HS-5 (cell line): ENCODE measurements at regions not wholly inside any gene's neighbourhood (a gene's known extent, or its start where the extent isn't known, plus 50 kb on each side); places are given as distances from the start of the nearest gene placed in this dataset.
"Not testable (repeated sequence)": the region's sequence is repeated elsewhere in the genome, so short reads cannot be mapped to it uniquely, and the experiment has no call there.

Source experiments
- DNase-seq: peaks from one replicate; pipeline ENCODE4 v3.0.0-alpha.2; 2012; ENCODE audit warnings: low read depth

GRCh38 chr11:44452827-44453572 is 112.5 kb upstream of the CD82 start:
- DNase-seq = no peak

GRCh38 chr11:44453871-44454270 is 111.6 kb upstream of the CD82 start:
- no peak for DNase-seq

- DNase-seq = no peak
Observed at GRCh38 chr11:44454666-44455065, 110.8 kb upstream of the CD82 start.

- no peak for DNase-seq
Observed at GRCh38 chr11:44456544-44457300, 108.7 kb upstream of the CD82 start.

GRCh38 chr11:44457862-44458261 is 107.6 kb upstream of the CD82 start:
- DNase-seq = no peak

- DNase-seq = no peak
Observed at GRCh38 chr11:44463751-44464150, 101.7 kb upstream of the CD82 start.

GRCh38 chr11:44464741-44465140 is 100.7 kb upstream of the CD82 start:
- no peak for DNase-seq

- no peak for DNase-seq
Observed at GRCh38 chr11:44466531-44467205, 98.8 kb upstream of the CD82 start.

GRCh38 chr11:44467413-44467812 is 98.0 kb upstream of the CD82 start:
- no peak for DNase-seq

- DNase-seq = no peak
Observed at GRCh38 chr11:44467931-44468330, 97.5 kb upstream of the CD82 start.

GRCh38 chr11:44468345-44468988 is 97.0 kb upstream of the CD82 start:
- DNase-seq = no peak

- DNase-seq = no peak
Observed at GRCh38 chr11:44469412-44469811, 96.1 kb upstream of the CD82 start.

- DNase-seq = no peak
Observed at GRCh38 chr11:44470854-44471253, 94.6 kb upstream of the CD82 start.

- no peak for DNase-seq
Observed at GRCh38 chr11:44471603-44472002, 93.9 kb upstream of the CD82 start.

- DNase-seq = no peak
Observed at GRCh38 chr11:44472916-44473315, 92.5 kb upstream of the CD82 start.

- no peak for DNase-seq
Observed at GRCh38 chr11:44474702-44475101, 90.8 kb upstream of the CD82 start.

GRCh38 chr11:44475114-44475686 is 90.3 kb upstream of the CD82 start:
- DNase-seq = no peak

- not testable (repeated sequence) for DNase-seq
Observed at GRCh38 chr11:44482338-44482737, 83.1 kb upstream of the CD82 start.

GRCh38 chr11:44483919-44484610 is 81.4 kb upstream of the CD82 start:
- no peak for DNase-seq

GRCh38 chr11:44488165-44488965 is 77.1 kb upstream of the CD82 start:
- no peak for DNase-seq

GRCh38 chr11:44493383-44493782 is 72.1 kb upstream of the CD82 start:
- DNase-seq = no peak
